ENCODE measurements at regions not wholly inside any gene's neighbourhood (a gene's known extent, or its start where the extent isn't known, plus 50 kb on each side); places are given as distances from the start of the nearest gene placed in this dataset.

GRCh38 chr14:38727731-38728130 lies 375.3 kb downstream of the SEC23A start:
- no peaks in the 10 kb centered on the region for H3K36me3 ChIP-seq (ENCODE audit: control insufficient read depth in 2 of 2, insufficient read depth in 1 of 2, low read length in 2 of 2)
- ChIA-PET POLR2A (no interaction called here), CTCF (interaction anchor here (0.8 to 1.3 kb wide), 2 partner anchors 140 to 141 kb away, joined by 3 read pairs; no protein-coding TSS in a partner anchor)
- no peak overlapping the region for H3K4me3 ChIP-seq (ENCODE audit: low read depth, low read length)
- no peak overlapping the region for H3K27ac ChIP-seq (ENCODE audit: extremely low read depth, low read depth, low read length)
- TF ChIP-seq ZSCAN16 (tag by site-specific recombination; IDR thresholded peaks at IDR 0.05) (no peak), ZNF362 (tag by site-specific recombination; IDR thresholded peaks at IDR 0.05) (no peak), ZNF324 (tag by site-specific recombination; IDR thresholded peaks at IDR 0.05) (no peak), SETDB1 (IDR thresholded peaks at IDR 0.05; ENCODE audit: insufficient read length, low read length) (no peak), ZNF280D (tag by site-specific recombination; IDR thresholded peaks at IDR 0.05) (no peak), ZNF510 (tag by site-specific recombination; IDR thresholded peaks at IDR 0.05; ENCODE audit: insufficient replicate concordance) (no peak), ZBTB20 (tag by site-specific recombination; IDR thresholded peaks at IDR 0.05) (no peak), ZNF560 (tag by site-specific recombination; IDR thresholded peaks at IDR 0.05; ENCODE audit: borderline replicate concordance) (no peak), BCL6B (tag by site-specific recombination; IDR thresholded peaks at IDR 0.05) (no peak), ZNF202 (tag by site-specific recombination; IDR thresholded peaks at IDR 0.05; ENCODE audit: borderline replicate concordance) (no peak), ZNF48 (tag by site-specific recombination; IDR thresholded peaks at IDR 0.05) (no peak), ZSCAN5A (tag by site-specific recombination; IDR thresholded peaks at IDR 0.05) (no peak)
- H3K9me3 ChIP-seq (ENCODE audit: control insufficient read depth, insufficient read depth, low read depth, low read length): no peaks in the 10 kb centered on the region
- no peaks in the 10 kb centered on the region for H3K4me1 ChIP-seq (ENCODE audit: control insufficient read depth, insufficient read depth, low read length)

- Histone ChIP-seq H3K36me3 (ENCODE audit: control insufficient read depth in 2 of 2, insufficient read depth in 1 of 2, low read length in 2 of 2) (no peaks in the 10 kb centered on the region), H3K9me3 (ENCODE audit: control insufficient read depth, insufficient read depth, low read depth, low read length) (no peaks in the 10 kb centered on the region), H3K27ac (ENCODE audit: extremely low read depth, low read depth, low read length) (no peak overlapping the region), H3K4me3 (ENCODE audit: low read depth, low read length) (no peak overlapping the region), H3K4me1 (ENCODE audit: control insufficient read depth, insufficient read depth, low read length) (no peaks in the 10 kb centered on the region)
- CTCF ChIA-PET: interaction anchor here (0.5 to 3.2 kb wide), 6 partner anchors 141 to 1411 kb away, joined by 4 to 17 read pairs (median 6); no protein-coding TSS in a partner anchor
- POLR2A ChIA-PET: no interaction called here
- TF ChIP-seq SCRT1 (tag by site-specific recombination; IDR thresholded peaks at IDR 0.05; ENCODE audit: borderline replicate concordance) (no peak), ZNF274 (IDR thresholded peaks at IDR 0.05; ENCODE audit: low read length) (no peak), ZNF274 (tag by site-specific recombination; IDR thresholded peaks at IDR 0.05; ENCODE audit: borderline replicate concordance) (no peak), ZNF529 (tag by site-specific recombination; IDR thresholded peaks at IDR 0.05; ENCODE audit: insufficient replicate concordance) (no peak), ZNF174 (tag by site-specific recombination; IDR thresholded peaks at IDR 0.05) (no peak), ZSCAN30 (tag by site-specific recombination; IDR thresholded peaks at IDR 0.05) (no peak), GLI4 (tag by site-specific recombination; IDR thresholded peaks at IDR 0.05) (no peak), PBX3 (CRISPR knock-in tag; IDR thresholded peaks at IDR 0.05) (no peak), ZNF843 (tag by site-specific recombination; IDR thresholded peaks at IDR 0.05) (no peak), ZNF624 (tag by site-specific recombination; IDR thresholded peaks at IDR 0.05) (no peak), ZNF521 (tag by site-specific recombination; IDR thresholded peaks at IDR 0.05) (no peak)
Measured at GRCh38 chr14:38724621-38725020, 378.4 kb downstream of the SEC23A start.

All from HEK293 (cell line).